Ectodermal cell (in vitro differentiated cells): ENCODE measurements at regions not wholly inside any gene's neighbourhood (a gene's known extent, or its start where the extent isn't known, plus 50 kb on each side); places are given as distances from the start of the nearest gene placed in this dataset.

Experiments
- H3K27ac ChIP-seq: 2 replicates; pipeline ENCODE4 v1.7.0; 2013; ENCODE audit warnings: mild to moderate bottlenecking, low read depth, low read length; ENCODE audit not compliant: insufficient read depth, poor library complexity, severe bottlenecking
- H3K27me3 ChIP-seq: 2 replicates; pipeline ENCODE4 v1.7.0; 2013; ENCODE audit warnings: mild to moderate bottlenecking, low read length; ENCODE audit not compliant: insufficient read depth, control insufficient read depth, poor library complexity, severe bottlenecking
- H3K36me3 ChIP-seq: one replicate; pipeline ENCODE4 v1.7.0; 2013; ENCODE audit warnings: low read length; ENCODE audit not compliant: control insufficient read depth, insufficient read depth
- H3K4me1 ChIP-seq: one replicate; pipeline ENCODE4 v1.7.0; 2013; ENCODE audit warnings: low read length; ENCODE audit not compliant: control insufficient read depth, insufficient read depth
- H3K4me3 ChIP-seq: 2 replicates; pipeline ENCODE4 v1.7.0; 2013; ENCODE audit warnings: low read depth, low read length, control low read depth; ENCODE audit not compliant: insufficient read depth
- H3K9me3 ChIP-seq: 2 replicates; pipeline ENCODE4 v1.7.0; 2013; ENCODE audit warnings: mild to moderate bottlenecking, low read length, moderate library complexity; ENCODE audit not compliant: control insufficient read depth
- WGBS, 2 experiments: methylation state at CpG; one replicate each; pipeline ENCODE4 v1.1.7; 2013; ENCODE audit warnings: missing lambda C conversion rate in 2 of 2; 5-methylcytosine and 5-hydroxymethylcytosine counted together

DNA sequence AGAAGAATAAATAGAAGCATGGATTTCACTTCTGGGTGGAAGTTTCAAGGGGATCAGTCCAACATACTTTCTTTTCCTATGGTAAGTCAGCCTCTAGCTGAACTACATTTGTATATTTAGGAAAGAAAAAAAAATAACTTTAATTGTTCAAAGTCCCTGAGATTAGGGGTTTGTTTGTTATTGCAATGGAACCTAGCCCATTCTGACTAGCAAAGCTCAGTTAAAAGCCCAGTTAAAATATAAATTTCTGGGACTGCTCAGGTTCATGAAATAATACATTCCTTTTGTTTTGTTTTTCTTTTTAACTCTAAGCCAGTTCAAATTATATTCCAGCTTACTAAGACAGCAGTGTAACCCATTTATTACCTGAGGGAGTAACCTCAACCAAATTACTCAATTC is 2069.6 kb upstream of the CELF4 start:
- Histone ChIP-seq H3K9me3 (no peaks in the 10 kb centered on the region), H3K4me1 (no peaks in the 10 kb centered on the region), H3K27me3 (no peaks in the 10 kb centered on the region), H3K36me3 (no peaks in the 10 kb centered on the region), H3K4me3 (no peak overlapping the region), H3K27ac (no peak overlapping the region)

DNA sequence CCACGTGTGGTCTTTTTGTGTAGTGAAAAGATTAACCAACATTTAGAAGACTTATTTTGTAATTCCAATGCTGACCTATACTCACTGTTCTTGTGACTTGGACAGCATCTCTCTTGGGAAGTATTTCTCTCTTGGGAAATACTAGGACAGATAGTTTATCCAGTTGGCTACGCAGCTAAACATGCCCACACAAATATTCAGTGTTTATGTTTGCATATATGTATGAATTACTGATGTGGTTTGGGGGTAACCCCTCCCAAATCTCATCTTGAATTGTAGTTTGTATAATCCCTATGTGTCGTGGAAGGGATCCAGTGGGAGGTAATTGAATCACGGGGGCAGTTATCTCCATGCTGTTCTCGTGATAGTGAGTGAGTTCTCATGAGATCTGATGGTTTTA is 2062.3 kb upstream of the CELF4 start:
- no peak overlapping the region for H3K27ac ChIP-seq
- 90% methylated on average over 4 of the region's 5 CpGs for WGBS, 2 experiments
- no peaks in the 10 kb centered on the region for H3K4me1 ChIP-seq
- H3K4me3 ChIP-seq: no peak overlapping the region
- no peaks in the 10 kb centered on the region for H3K27me3 ChIP-seq
- H3K36me3 ChIP-seq: no peaks in the 10 kb centered on the region
- H3K9me3 ChIP-seq: no peaks in the 10 kb centered on the region

DNA sequence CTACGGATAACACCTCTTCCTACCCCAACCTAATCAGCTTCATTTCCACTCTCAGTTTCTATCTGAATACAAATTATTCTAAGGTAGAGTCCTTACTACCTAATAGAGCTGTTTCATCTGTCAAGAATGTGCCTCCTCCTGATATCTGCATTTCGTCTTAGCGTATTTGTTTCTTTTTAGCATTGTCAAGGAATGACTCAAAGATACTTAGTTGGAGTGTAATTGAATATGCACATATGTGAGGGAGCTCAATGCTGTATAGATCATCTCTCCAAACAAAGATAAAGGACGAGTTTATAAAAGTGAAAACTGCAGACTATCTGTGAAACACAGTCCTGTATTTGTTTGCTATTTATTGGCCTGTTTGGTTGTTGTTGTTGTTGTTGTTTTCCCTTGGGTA is 2059.4 kb upstream of the CELF4 start:
- Histone ChIP-seq H3K27me3 (no peaks in the 10 kb centered on the region), H3K4me3 (no peak overlapping the region), H3K4me1 (peaks cover 8% of the 10 kb centered on the region), H3K9me3 (no peaks in the 10 kb centered on the region), H3K27ac (no peak overlapping the region), H3K36me3 (no peaks in the 10 kb centered on the region)
- 63 to 83% methylated on average over 4 of the region's 4 CpGs for WGBS, 2 experiments

DNA sequence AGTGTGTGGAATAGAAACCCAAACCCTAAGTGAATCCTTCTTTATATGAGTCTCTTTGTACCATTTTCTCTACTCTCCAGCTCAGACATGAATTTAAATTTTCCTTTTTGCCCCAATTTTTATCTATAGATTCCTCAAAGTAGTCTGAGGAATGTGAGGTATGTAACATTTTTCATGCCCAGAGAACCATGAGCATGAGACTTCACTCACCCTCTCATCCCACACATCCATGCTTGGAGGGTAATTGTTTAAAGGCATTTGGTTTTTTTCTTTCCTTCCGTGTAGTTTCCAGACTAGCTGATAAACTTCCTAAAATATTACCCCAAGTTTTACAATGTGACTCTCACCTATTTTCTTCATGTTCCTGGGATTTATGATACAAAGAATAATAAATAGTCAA is 2056.8 kb upstream of the CELF4 start:
- Histone ChIP-seq H3K4me1 (peaks cover 8% of the 10 kb centered on the region), H3K4me3 (no peak overlapping the region), H3K9me3 (no peaks in the 10 kb centered on the region), H3K27me3 (no peaks in the 10 kb centered on the region), H3K36me3 (no peaks in the 10 kb centered on the region), H3K27ac (no peak overlapping the region)
- 100% methylated on average over 1 of the region's 1 CpG; no CpG with 5 or more reads in 1 of the 2 experiments for WGBS, 2 experiments

DNA sequence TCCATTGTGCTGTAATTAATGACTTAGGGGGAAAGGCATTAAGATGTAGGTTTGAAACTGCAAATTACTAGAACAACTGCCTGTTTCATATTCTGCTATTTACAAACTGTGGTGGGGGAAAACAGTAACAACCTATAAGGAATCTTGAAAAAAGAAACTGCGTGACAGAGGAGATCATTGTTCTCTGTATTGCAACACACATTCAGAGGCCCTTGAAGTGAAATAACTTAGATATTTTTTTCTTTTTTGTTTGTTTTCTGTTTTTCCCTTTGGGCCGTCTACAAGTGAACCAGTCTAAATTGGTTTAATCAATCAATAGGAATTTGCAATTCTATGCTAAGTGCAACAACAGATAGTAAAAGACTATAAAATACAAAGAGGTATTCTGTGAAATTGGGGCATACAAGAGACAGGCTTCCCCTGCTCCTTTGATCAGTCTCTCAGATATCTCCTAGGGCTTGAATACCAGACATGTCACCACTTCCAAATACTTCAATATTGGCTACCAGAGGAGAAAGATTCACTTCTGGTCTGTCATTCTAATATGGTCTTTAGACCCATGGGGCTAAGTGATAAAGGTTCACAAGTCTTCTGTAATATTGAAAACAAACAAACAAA is 2055.1 kb upstream of the CELF4 start:
- Histone ChIP-seq H3K27ac (no peak overlapping the region), H3K27me3 (no peaks in the 10 kb centered on the region), H3K36me3 (no peaks in the 10 kb centered on the region), H3K4me3 (no peak overlapping the region), H3K4me1 (peaks cover 8% of the 10 kb centered on the region), H3K9me3 (no peaks in the 10 kb centered on the region)
- 75 to 87% methylated on average over 1 to 2 of the region's 2 CpGs for WGBS, 2 experiments

DNA sequence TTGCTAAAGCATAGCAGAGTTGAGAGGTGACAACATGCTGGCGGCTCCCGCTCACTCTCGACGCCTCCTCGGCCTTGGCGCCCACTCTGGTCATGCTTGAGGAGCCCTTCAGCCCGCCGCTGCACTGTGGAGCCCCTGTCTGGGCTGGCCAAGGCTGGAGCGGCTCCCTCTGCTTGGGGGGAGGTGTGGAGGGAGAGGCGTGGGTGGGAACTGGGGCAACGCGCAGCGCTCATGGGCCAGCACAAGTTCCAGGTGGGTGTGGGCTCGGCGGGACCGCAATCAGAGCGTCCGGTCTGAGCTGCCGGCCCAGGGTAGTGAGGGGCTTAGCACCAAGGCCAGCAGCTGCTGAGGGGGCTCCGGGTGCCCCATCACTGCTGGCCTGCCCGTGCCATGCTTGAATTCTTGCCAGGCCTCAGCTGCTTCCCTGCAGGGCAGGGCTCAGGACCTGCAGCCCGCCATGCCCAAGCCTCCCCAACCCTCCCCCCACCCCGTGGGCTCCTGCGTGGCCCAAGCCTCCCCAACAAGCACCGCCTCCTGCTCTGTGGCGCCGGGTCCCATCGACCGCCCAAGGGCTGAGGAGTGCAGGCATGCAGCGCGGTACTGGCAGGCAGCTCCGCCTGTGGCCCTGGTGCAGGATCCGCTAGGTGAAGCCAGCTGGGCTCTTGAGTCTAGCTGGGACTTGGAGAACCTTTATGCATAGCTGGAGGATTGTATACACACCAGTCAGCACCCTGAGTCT is 2052.8 kb upstream of the CELF4 start:
- Histone ChIP-seq H3K36me3 (no peaks in the 10 kb centered on the region), H3K27me3 (no peaks in the 10 kb centered on the region), H3K4me3 (no peak overlapping the region), H3K9me3 (no peaks in the 10 kb centered on the region), H3K4me1 (peaks cover 8% of the 10 kb centered on the region), H3K27ac (no peak overlapping the region)
- WGBS, 2 experiments: 96 to 97% methylated on average over 32 to 33 of the region's 33 CpGs

DNA sequence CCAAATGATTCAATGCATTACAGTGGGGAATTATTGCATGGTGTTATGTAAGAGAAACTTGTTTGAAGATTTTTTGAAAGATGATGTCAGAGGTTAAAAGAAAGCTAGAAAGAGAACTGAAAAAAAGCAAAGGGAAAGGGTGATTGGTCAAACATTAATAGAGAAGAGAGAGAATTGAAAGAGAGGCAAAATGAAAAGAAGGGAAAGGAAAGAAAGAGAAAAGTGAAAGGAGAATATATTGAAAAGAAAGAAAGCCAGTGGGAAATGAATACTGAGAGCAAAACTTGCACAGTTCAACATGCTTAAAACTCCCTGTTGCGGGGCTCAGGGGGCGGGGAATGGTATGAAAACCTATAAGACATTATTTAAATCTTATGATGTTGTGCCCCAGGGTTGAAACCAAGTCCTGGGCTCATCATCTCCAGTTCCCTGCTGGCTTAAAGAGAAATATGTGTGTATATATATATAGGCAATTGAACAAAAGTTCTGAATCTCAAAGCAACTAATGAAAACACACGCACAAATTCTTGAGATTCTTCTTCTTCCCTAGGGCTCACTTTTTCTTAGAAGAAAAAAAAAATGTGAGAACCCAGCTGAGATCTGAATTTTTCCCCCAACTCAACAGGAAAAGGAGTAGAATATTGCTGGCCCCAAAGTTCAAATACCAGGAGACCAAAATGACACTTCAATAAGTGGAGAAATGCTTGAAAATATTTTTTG is 2045.9 kb upstream of the CELF4 start:
- H3K36me3 ChIP-seq: no peaks in the 10 kb centered on the region
- H3K27me3 ChIP-seq: no peaks in the 10 kb centered on the region
- 68 to 78% methylated on average over 2 to 3 of the region's 3 CpGs for WGBS, 2 experiments
- H3K4me3 ChIP-seq: no peak overlapping the region
- H3K27ac ChIP-seq: no peak overlapping the region
- no peaks in the 10 kb centered on the region for H3K9me3 ChIP-seq
- peaks cover 13% of the 10 kb centered on the region for H3K4me1 ChIP-seq

DNA sequence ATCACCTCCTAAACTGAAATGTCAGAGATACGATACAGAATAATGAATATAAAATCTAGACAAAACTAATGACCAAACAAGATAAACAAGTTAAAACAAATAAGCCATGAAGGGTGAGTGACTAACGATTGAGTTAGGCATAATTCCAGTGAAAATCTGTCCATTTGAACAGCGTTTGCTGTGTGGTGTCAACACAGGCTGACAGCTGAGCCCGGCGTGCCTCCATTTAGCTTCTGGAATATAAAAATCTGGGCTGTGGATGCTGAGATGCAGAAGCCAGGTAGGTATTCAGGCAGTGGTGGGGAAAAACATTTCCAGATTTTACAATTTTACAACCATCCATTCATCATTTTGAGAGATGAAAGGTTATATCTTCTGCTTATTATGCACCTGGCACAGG is 2041.4 kb upstream of the CELF4 start:
- H3K9me3 ChIP-seq: no peaks in the 10 kb centered on the region
- no peak overlapping the region for H3K4me3 ChIP-seq
- WGBS, 2 experiments: 86 to 90% methylated on average over 4 to 5 of the region's 5 CpGs

DNA sequence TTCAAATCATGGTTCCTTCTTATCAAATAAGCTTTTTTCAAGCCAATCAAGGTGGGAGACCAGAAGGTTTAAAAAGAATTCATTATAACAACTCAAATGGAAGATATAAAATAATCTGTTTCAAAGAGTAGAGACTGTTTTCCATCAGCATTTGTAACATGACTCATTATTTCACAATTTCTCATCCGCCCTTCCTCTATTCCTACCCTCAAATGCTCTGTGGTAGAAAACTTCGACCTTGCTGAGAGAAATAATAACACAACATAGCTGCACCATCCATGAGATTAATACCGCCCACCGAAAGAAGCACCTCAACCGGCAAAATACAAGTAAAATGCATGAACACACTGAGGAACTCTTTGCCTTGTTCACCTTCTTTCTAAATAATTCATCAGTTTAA is 2039.2 kb upstream of the CELF4 start:
- Histone ChIP-seq H3K4me1 (peaks cover 9% of the 10 kb centered on the region), H3K27me3 (no peaks in the 10 kb centered on the region), H3K4me3 (no peak overlapping the region), H3K36me3 (no peaks in the 10 kb centered on the region), H3K9me3 (no peaks in the 10 kb centered on the region), H3K27ac (no peak overlapping the region)
- 92 to 93% methylated on average over 5 of the region's 5 CpGs for WGBS, 2 experiments

More for the DNA sequence above, 2041.4 kb upstream of the CELF4 start:
- H3K36me3 ChIP-seq: no peaks in the 10 kb centered on the region
- H3K27ac ChIP-seq: no peak overlapping the region
- peaks cover 8% of the 10 kb centered on the region for H3K4me1 ChIP-seq
- H3K27me3 ChIP-seq: no peaks in the 10 kb centered on the region

DNA sequence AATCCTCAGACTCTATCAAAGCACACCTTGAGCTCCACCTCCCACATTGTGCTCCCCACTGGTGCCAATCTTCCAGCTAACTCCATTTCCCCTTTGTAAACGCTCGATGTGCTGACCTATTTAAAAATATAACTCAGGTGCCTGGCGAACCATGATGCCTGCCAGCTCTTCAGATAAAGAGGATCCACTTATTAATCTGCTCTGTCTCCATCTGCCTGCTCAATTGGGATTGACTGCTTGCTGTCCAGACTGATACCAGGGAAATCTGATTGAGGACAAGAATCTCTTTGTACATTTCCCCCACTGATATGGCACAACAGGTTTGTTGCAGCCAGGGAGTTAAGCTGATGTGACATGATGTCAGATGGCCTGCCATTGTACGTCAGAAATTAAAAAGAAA is 2036.5 kb upstream of the CELF4 start:
- no peak overlapping the region for H3K27ac ChIP-seq
- no peaks in the 10 kb centered on the region for H3K9me3 ChIP-seq
- H3K4me3 ChIP-seq: no peak overlapping the region
- peaks cover 6% of the 10 kb centered on the region for H3K4me1 ChIP-seq
- H3K27me3 ChIP-seq: no peaks in the 10 kb centered on the region
- whole genome bisulfite sequencing, 2 experiments: 90 to 98% methylated on average over 4 of the region's 4 CpGs
- no peaks in the 10 kb centered on the region for H3K36me3 ChIP-seq
